ENCODE measurements at regions not wholly inside any gene's neighbourhood (a gene's known extent, or its start where the extent isn't known, plus 50 kb on each side); places are given as distances from the start of the nearest gene placed in this dataset.

- H3K4me3 Mint-ChIP-seq = no peak overlapping the region
- ATAC-seq (no peak), DNase-seq (no peak)
- H3K4me1 ChIP-seq (ENCODE audit: control insufficient read depth, insufficient read depth, low read length) = no peaks in the 10 kb centered on the region
- H3K27me3 ChIP-seq (ENCODE audit: control insufficient read depth, insufficient read depth, low read length) = no peaks in the 10 kb centered on the region
- no peaks in the 10 kb centered on the region for H3K4me1 Mint-ChIP-seq
- H3K36me3 Mint-ChIP-seq = no peaks in the 10 kb centered on the region
- H3K27me3 Mint-ChIP-seq (ENCODE audit: low read depth in 2 of 2) = no peaks in the 10 kb centered on the region
- whole genome bisulfite sequencing (ENCODE audit: insufficient coverage) = 92% methylated on average over 1 of the region's 1 CpG
- H3K36me3 ChIP-seq (ENCODE audit: control insufficient read depth, insufficient read depth, low read length) = no peaks in the 10 kb centered on the region
- peaks cover 6% of the 10 kb centered on the region for H3K9me3 ChIP-seq (ENCODE audit: control insufficient read depth, insufficient read depth, low read length)
- no peak for TF ChIP-seq CTCF (IDR thresholded peaks at IDR 0.05)
- H3K27ac ChIP-seq (ENCODE audit: low read length) = no peak overlapping the region
- peaks cover 5 to 11% of the 10 kb centered on the region in 2 donors for H3K9me3 Mint-ChIP-seq
- intact Hi-C loops (cut with micrococcal nuclease) = no loop called here
- H3K4me3 ChIP-seq (ENCODE audit: low read length) = no peak overlapping the region
- H3K27ac Mint-ChIP-seq = no peak overlapping the region
These were observed 380.4 kb downstream of the GPM6A start for GRCh38 chr4:175431694-175432093.

DNA sequence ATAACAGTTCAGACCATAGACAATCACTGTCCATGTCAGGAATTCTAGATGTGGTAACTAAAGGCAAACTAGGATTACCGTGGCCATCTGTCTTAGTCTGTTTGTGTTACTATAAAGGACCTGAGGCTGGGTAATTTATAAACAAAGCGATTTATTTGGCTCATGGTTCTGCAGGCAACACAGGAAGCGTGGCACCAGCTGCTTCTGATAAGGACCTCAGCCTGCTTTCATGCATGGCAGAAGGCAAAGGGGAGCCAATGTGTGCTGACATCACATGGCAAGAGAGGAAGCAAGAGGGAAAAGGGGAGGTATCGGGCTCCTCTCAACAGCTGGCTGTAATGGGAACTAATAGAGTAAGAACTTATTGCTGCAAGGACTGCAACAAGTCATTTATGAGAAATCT lies 376.7 kb downstream of the GPM6A start:
- no peaks in the 10 kb centered on the region for H3K27me3 Mint-ChIP-seq (ENCODE audit: low read depth in 2 of 2)
- intact Hi-C loops (cut with micrococcal nuclease) = no loop called here

GRCh38 chr4:175436196-175436595 lies 375.9 kb downstream of the GPM6A start:
- Mint-ChIP-seq H3K27me3 (ENCODE audit: low read depth in 2 of 2) (no peaks in the 10 kb centered on the region), H3K4me3 (no peak overlapping the region)
- DNase-seq = no peak

More for the DNA sequence above, 376.7 kb downstream of the GPM6A start:
- no peak for TF ChIP-seq CTCF (IDR thresholded peaks at IDR 0.05)
- ATAC-seq (no peak), DNase-seq (no peak)
- Mint-ChIP-seq H3K36me3 (no peaks in the 10 kb centered on the region), H3K9me3 (peaks cover 5 to 6% of the 10 kb centered on the region in 2 donors), H3K4me3 (no peak overlapping the region), H3K4me1 (no peaks in the 10 kb centered on the region), H3K27ac (no peak overlapping the region)
- no peaks in the 10 kb centered on the region for H3K4me1 ChIP-seq (ENCODE audit: control insufficient read depth, insufficient read depth, low read length)
- H3K27me3 ChIP-seq (ENCODE audit: control insufficient read depth, insufficient read depth, low read length) = no peaks in the 10 kb centered on the region
- H3K36me3 ChIP-seq (ENCODE audit: control insufficient read depth, insufficient read depth, low read length) = no peaks in the 10 kb centered on the region
- H3K27ac ChIP-seq (ENCODE audit: low read length) = no peak overlapping the region
- H3K9me3 ChIP-seq (ENCODE audit: control insufficient read depth, insufficient read depth, low read length) = peaks cover 3% of the 10 kb centered on the region
- WGBS (ENCODE audit: insufficient coverage) = 30% methylated on average over 4 of the region's 4 CpGs
- H3K4me3 ChIP-seq (ENCODE audit: low read length) = no peak overlapping the region

More at GRCh38 chr4:175436196-175436595, 375.9 kb downstream of the GPM6A start:
- Histone ChIP-seq H3K27me3 (ENCODE audit: control insufficient read depth, insufficient read depth, low read length) (no peaks in the 10 kb centered on the region), H3K9me3 (ENCODE audit: control insufficient read depth, insufficient read depth, low read length) (peaks cover 3% of the 10 kb centered on the region), H3K27ac (ENCODE audit: low read length) (no peak overlapping the region), H3K4me3 (ENCODE audit: low read length) (no peak overlapping the region), H3K4me1 (ENCODE audit: control insufficient read depth, insufficient read depth, low read length) (no peaks in the 10 kb centered on the region), H3K36me3 (ENCODE audit: control insufficient read depth, insufficient read depth, low read length) (no peaks in the 10 kb centered on the region)
- Mint-ChIP-seq H3K9me3 (peaks cover 5 to 6% of the 10 kb centered on the region in 2 donors), H3K27ac (no peak overlapping the region), H3K4me1 (no peaks in the 10 kb centered on the region), H3K36me3 (no peaks in the 10 kb centered on the region)
- no peak for TF ChIP-seq CTCF (IDR thresholded peaks at IDR 0.05)
- ATAC-seq = no peak
- 40% methylated on average over 1 of the region's 1 CpG for whole genome bisulfite sequencing (ENCODE audit: insufficient coverage)
- intact Hi-C loops (cut with micrococcal nuclease) = no loop called here

Data from natural killer cell (primary cell).